ENCODE measurements at regions not wholly inside any gene's neighbourhood (a gene's known extent, or its start where the extent isn't known, plus 50 kb on each side); places are given as distances from the start of the nearest gene placed in this dataset.

- no peak for TF ChIP-seq CTCF (conservative IDR thresholded peaks at IDR 0.05; ENCODE audit: low read length)
- no peak for TF ChIP-seq EZH2phosphoT487 (IDR thresholded peaks at IDR 0.05; ENCODE audit: borderline replicate concordance)
Measured at GRCh38 chr9:79477241-79477840, 94.4 kb upstream of the TLE4 start.
